HepG2 (cell line): ENCODE measurements at regions not wholly inside any gene's neighbourhood (a gene's known extent, or its start where the extent isn't known, plus 50 kb on each side); places are given as distances from the start of the nearest gene placed in this dataset.

Experiments used
- ATM ChIP-seq: fragments of 450-650 bp; IDR thresholded peaks from 2 replicates; pipeline ENCODE4 v1.7.1; 2017; ENCODE audit warnings: mild to moderate bottlenecking, borderline replicate concordance
- RERE ChIP-seq: IDR thresholded peaks from 2 replicates; pipeline ENCODE4 v1.6.1; 2016; ENCODE audit warnings: low read depth, missing genetic modification reagents, missing compliant biosample characterization
- ZBTB46 ChIP-seq: sonication (generic); formaldehyde crosslinking; IDR thresholded peaks from 2 replicates; pipeline ENCODE4 v1.4.0; 2020; ENCODE audit warnings: mild to moderate bottlenecking, missing genetic modification reagents, borderline replicate concordance
- ZNF318 ChIP-seq: sonication (generic); formaldehyde crosslinking; IDR thresholded peaks from 2 replicates; pipeline ENCODE4 v1.4.0; 2020; ENCODE audit warnings: mild to moderate bottlenecking, missing genetic modification reagents
- ZNF646 ChIP-seq: sonication (generic); formaldehyde crosslinking; IDR thresholded peaks from 2 replicates; pipeline ENCODE4 v1.9.0; 2021; ENCODE audit warnings: mild to moderate bottlenecking, missing genetic modification reagents

GRCh38 chr6:767755-768512 is 75.0 kb upstream of the EXOC2 start (continued):
- no peak for TF ChIP-seq ZNF318 (CRISPR knock-in tag)
- TF ChIP-seq ZBTB46, result no peak
- TF ChIP-seq ATM, result peak; percentile 66; the same call in 1 of the 2 replicates
- TF ChIP-seq ZNF646 (CRISPR knock-in tag), result no peak
- no peak for TF ChIP-seq RERE (CRISPR knock-in tag)
